ENCODE measurements at regions not wholly inside any gene's neighbourhood (a gene's known extent, or its start where the extent isn't known, plus 50 kb on each side); places are given as distances from the start of the nearest gene placed in this dataset.

GRCh38 chr10:90975096-90975495 lies 54.2 kb upstream of the ANKRD1 start:
- DNase-seq (ENCODE audit: low spot score), result no peak

- DNase-seq (ENCODE audit: low spot score), result no peak
Observed at GRCh38 chr10:90977162-90977854, 56.4 kb upstream of the ANKRD1 start.

- no peak for DNase-seq (ENCODE audit: low spot score)
Observed at GRCh38 chr10:90977855-90978486, 57.1 kb upstream of the ANKRD1 start.

- no peak for DNase-seq (ENCODE audit: low spot score)
Observed at GRCh38 chr10:90982406-90983008, 61.6 kb upstream of the ANKRD1 start.

GRCh38 chr10:90983914-90984549 lies 63.1 kb upstream of the ANKRD1 start:
- DNase-seq (ENCODE audit: low spot score), result no peak

- DNase-seq (ENCODE audit: low spot score), result no peak
Observed at GRCh38 chr10:90984898-90985297, 64.0 kb upstream of the ANKRD1 start.

- DNase-seq (ENCODE audit: low spot score), result no peak
Observed at GRCh38 chr10:90985321-90985933, 64.5 kb upstream of the ANKRD1 start.

GRCh38 chr10:90986136-90986760 lies 65.4 kb upstream of the ANKRD1 start:
- no peak for DNase-seq (ENCODE audit: low spot score)

GRCh38 chr10:90986870-90987269 lies 66.0 kb upstream of the ANKRD1 start:
- DNase-seq (ENCODE audit: low spot score), result no peak

- no peak for DNase-seq (ENCODE audit: low spot score)
Observed at GRCh38 chr10:90987383-90987782, 66.5 kb upstream of the ANKRD1 start.

- DNase-seq (ENCODE audit: low spot score), result no peak
Observed at GRCh38 chr10:90988024-90988423, 67.1 kb upstream of the ANKRD1 start.

GRCh38 chr10:90988802-90989201 lies 67.9 kb upstream of the ANKRD1 start:
- DNase-seq (ENCODE audit: low spot score), result no peak

GRCh38 chr10:90989378-90989777 lies 68.5 kb upstream of the ANKRD1 start:
- no peak for DNase-seq (ENCODE audit: low spot score)

- no peak for DNase-seq (ENCODE audit: low spot score)
Observed at GRCh38 chr10:90992462-90992861, 71.6 kb upstream of the ANKRD1 start.

GRCh38 chr10:90993340-90993739 lies 72.5 kb upstream of the ANKRD1 start:
- DNase-seq (ENCODE audit: low spot score), result no peak

- DNase-seq (ENCODE audit: low spot score), result no peak
Observed at GRCh38 chr10:90997670-90998069, 76.8 kb upstream of the ANKRD1 start.

GRCh38 chr10:90998733-90999511 lies 78.0 kb upstream of the ANKRD1 start:
- DNase-seq (ENCODE audit: low spot score), result no peak

- no peak for DNase-seq (ENCODE audit: low spot score)
Observed at GRCh38 chr10:90999512-91000172, 78.8 kb upstream of the ANKRD1 start.

GRCh38 chr10:91000470-91000869 lies 79.6 kb upstream of the ANKRD1 start:
- DNase-seq (ENCODE audit: low spot score), result no peak

- DNase-seq (ENCODE audit: low spot score), result no peak
Observed at GRCh38 chr10:91000985-91001384, 80.1 kb upstream of the ANKRD1 start.

GRCh38 chr10:91002656-91003055 lies 81.8 kb upstream of the ANKRD1 start:
- DNase-seq (ENCODE audit: low spot score), result no peak
